Stomach (tissue), 4 donors: ENCODE measurements at regions not wholly inside any gene's neighbourhood (a gene's known extent, or its start where the extent isn't known, plus 50 kb on each side); places are given as distances from the start of the nearest gene placed in this dataset.

Source experiments
- CTCF ChIP-seq, 7 experiments: fragments of 450-650 bp in 4 of 7; fragments of 200-600 bp in 3 of 7; sonication (generic) in 3 of 7; IDR thresholded peaks; one replicate each; pipeline ENCODE4 v1.5.1; 2016 to 2019; ENCODE audit warnings: antibody characterized with exemption in 7 of 7, control low read depth in 2 of 7, mild to moderate bottlenecking in 1 of 7
- EP300 ChIP-seq: sonication (generic); formaldehyde crosslinking; IDR thresholded peaks from one replicate; pipeline ENCODE4 v1.6.1; 2017; ENCODE audit warnings: antibody characterized with exemption

DNA sequence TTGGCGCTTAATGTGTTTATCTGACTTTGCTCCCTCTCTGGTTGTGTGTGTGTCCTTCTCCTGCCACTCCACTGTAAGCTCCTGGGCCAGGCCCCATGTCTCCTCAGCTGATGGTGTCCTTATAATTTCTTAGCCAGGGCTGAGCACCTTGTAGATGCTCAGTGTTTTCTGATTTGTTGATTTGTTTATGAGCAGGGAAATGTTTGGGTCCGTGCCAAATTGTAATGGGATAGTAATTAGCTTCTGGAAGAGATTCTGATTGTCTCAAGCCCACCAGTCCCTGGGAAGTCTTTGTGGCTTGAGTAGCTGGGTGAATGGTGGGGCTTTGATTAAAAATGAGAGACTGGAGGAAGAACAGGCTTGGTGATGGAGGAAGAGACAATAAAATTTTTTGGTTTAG lies 270.5 kb downstream of the MYCN start:
- no peak for TF ChIP-seq EP300
- TF ChIP-seq CTCF (IDR thresholded peaks at IDR 0.05), result no peak
